NB4 (cell line): ENCODE measurements at regions not wholly inside any gene's neighbourhood (a gene's known extent, or its start where the extent isn't known, plus 50 kb on each side); places are given as distances from the start of the nearest gene placed in this dataset.

ENCODE experiments used
- CTCF ChIP-seq: IDR thresholded peaks from one replicate; pipeline ENCODE4 v1.5.1; 2012; ENCODE audit warnings: low read depth, low read length
- MAX ChIP-seq: IDR thresholded peaks from 2 replicates; pipeline ENCODE4 v1.6.1; 2011; ENCODE audit warnings: low read depth, low read length

- TF ChIP-seq CTCF, result no peak
- no peak for TF ChIP-seq MAX
Observed at GRCh38 chr6:6978731-6979130, 129.0 kb upstream of the RREB1 start.
